ENCODE measurements at regions not wholly inside any gene's neighbourhood (a gene's known extent, or its start where the extent isn't known, plus 50 kb on each side); places are given as distances from the start of the nearest gene placed in this dataset.

GRCh38 chr15:29917600-29918597, 95.6 kb upstream of the TJP1 start (continued):
- no peak for TF ChIP-seq YY1 (IDR thresholded peaks at IDR 0.05; ENCODE audit: low read depth)
- no peak for TF ChIP-seq RFX5 (IDR thresholded peaks at IDR 0.05; ENCODE audit: low read length)
- TF ChIP-seq PBX3 (IDR thresholded peaks at IDR 0.05), result no peak

DNA sequence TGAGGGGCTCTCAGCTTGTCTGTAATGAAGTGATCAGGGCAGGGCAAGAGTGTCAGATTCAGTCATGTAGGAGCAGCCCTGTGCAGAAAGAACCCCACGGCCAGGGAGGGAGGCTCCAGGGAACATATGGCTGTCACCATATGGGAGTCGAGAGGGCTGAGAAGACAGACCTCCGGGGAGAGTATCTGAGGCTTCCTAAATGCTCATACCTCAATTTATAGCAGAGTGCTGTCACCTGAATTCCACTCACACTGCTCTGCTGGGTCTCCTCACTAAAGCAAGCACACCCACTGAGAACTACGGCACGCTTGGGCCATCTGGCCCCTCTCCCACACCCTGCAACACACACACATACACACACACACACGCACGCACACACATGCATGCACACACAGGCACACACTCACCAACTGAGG, 92.3 kb upstream of the TJP1 start:
- ChIA-PET POLR2A (no interaction called here), CTCF (interaction anchor here (2.6 kb wide), 1 partner anchor 12 kb away, joined by 13 read pairs; no protein-coding TSS in a partner anchor)
- no peak overlapping the region for H3K4me2 ChIP-seq
- H3K36me3 ChIP-seq (replicated peaks in 1 of 2; ENCODE audit: control insufficient read depth in 1 of 2, insufficient read depth in 2 of 2, low read length in 1 of 2), result no peaks in the 10 kb centered on the region
- no peak for TF ChIP-seq RCOR1 (IDR thresholded peaks at IDR 0.05; ENCODE audit: low read length)
- H3K4me3 ChIP-seq (ENCODE audit: low read depth in 2 of 2, low read length in 1 of 2), result no peak overlapping the region
- H3K9me2 ChIP-seq, result no peaks in the 10 kb centered on the region
- no peak for DNase-seq
- no peak overlapping the region for H2AFZ ChIP-seq (ENCODE audit: low read depth)
- H3K27me3 ChIP-seq (ENCODE audit: insufficient read depth), result no peaks in the 10 kb centered on the region
- no peaks in the 10 kb centered on the region; a peak in 1 of 4 replicates for H3K4me1 ChIP-seq (ENCODE audit: control insufficient read depth in 1 of 2, insufficient read depth in 2 of 2, low read depth in 1 of 2, low read length in 1 of 2)
- no peaks in the 10 kb centered on the region for H4K20me1 ChIP-seq (ENCODE audit: insufficient read depth)
- WGBS (ENCODE audit: low lambda C conversion rate), result 75% methylated on average over 6 of the region's 7 CpGs
- no peak overlapping the region for H3K9ac ChIP-seq
- H3K79me2 ChIP-seq (ENCODE audit: insufficient read depth), result no peaks in the 10 kb centered on the region
- no peaks in the 10 kb centered on the region for H3F3A ChIP-seq (replicated peaks; ENCODE audit: insufficient read depth)
- H3K27ac ChIP-seq (ENCODE audit: low read depth in 2 of 2, low read length in 1 of 2), result no peak overlapping the region
- H3K9me3 ChIP-seq, result no peaks in the 10 kb centered on the region

DNA sequence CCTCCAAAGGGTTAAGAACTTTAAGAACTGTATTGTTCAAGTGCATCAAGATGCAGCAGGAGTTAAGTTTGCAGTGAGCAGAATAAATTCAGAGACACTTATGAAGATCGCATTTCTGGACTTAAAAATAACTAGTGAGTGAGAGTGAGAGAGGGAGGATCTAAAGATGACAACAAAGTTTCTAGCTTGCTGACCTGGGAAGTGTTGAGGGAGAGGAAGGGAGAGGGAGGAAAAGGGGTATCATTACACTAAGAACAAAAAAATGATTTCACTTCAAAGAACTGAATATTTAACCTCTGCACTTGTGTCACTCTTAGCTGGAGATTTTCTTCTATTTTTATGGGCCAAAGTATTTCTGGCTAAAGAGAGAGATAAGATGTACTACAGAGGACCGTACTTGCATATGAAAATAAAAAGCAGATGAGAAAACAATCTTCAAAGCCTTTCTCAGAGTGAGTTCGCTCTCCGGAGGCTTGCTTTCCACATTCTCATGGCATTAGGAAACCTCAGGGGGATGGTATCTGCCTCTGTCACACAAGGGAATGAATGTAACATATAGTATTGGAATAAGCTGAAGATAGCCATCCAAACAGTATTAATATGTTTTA, 91.4 kb upstream of the TJP1 start:
- no peaks in the 10 kb centered on the region for H3K27me3 ChIP-seq (ENCODE audit: insufficient read depth)
- no peak overlapping the region for H3K4me2 ChIP-seq
- H3F3A ChIP-seq (replicated peaks; ENCODE audit: insufficient read depth), result no peaks in the 10 kb centered on the region
- WGBS (ENCODE audit: low lambda C conversion rate), result 52% methylated on average over 4 of the region's 4 CpGs
- no peaks in the 10 kb centered on the region for H3K36me3 ChIP-seq (replicated peaks in 1 of 2; ENCODE audit: control insufficient read depth in 1 of 2, insufficient read depth in 2 of 2, low read length in 1 of 2)
- H3K4me3 ChIP-seq (ENCODE audit: low read depth in 2 of 2, low read length in 1 of 2), result no peak overlapping the region
- POLR2A ChIA-PET, result no interaction called here
- TF ChIP-seq POLR2AphosphoS5 (IDR thresholded peaks at IDR 0.05; ENCODE audit: low read depth, low read length), result no peak
- no peak for TF ChIP-seq FOXM1 (IDR thresholded peaks at IDR 0.05; ENCODE audit: low read depth)
- TF ChIP-seq GATA2 (CRISPR knock-in tag; IDR thresholded peaks at IDR 0.05), result no peak
- no peak for TF ChIP-seq MEF2A (IDR thresholded peaks at IDR 0.05; ENCODE audit: borderline replicate concordance, low read depth)
- no peak for TF ChIP-seq IRF3 (IDR thresholded peaks at IDR 0.05; ENCODE audit: low read depth, low read length)
- TF ChIP-seq SMC3 (IDR thresholded peaks at IDR 0.05; ENCODE audit: low read depth, low read length), result no peak
- no peak for TF ChIP-seq TCF12 (IDR thresholded peaks at IDR 0.05)
- TF ChIP-seq EP300 (IDR thresholded peaks at IDR 0.05; ENCODE audit: borderline replicate concordance in 1 of 2, low read depth in 1 of 2, low read length in 1 of 2), result no peak
- TF ChIP-seq CHD2 (IDR thresholded peaks at IDR 0.05; ENCODE audit: low read length, partially characterized antibody), result no peak
- no peak for TF ChIP-seq RFX5 (IDR thresholded peaks at IDR 0.05; ENCODE audit: low read length)
- TF ChIP-seq GABPA (IDR thresholded peaks at IDR 0.05; ENCODE audit: low read depth), result no peak
- H3K27ac ChIP-seq (ENCODE audit: low read depth in 2 of 2, low read length in 1 of 2), result no peak overlapping the region
- no peak overlapping the region for H3K9ac ChIP-seq
- H3K79me2 ChIP-seq (ENCODE audit: insufficient read depth), result no peaks in the 10 kb centered on the region
- no peak for DNase-seq
- no peaks in the 10 kb centered on the region for H4K20me1 ChIP-seq (ENCODE audit: insufficient read depth)
- no peaks in the 10 kb centered on the region; a peak in 1 of 4 replicates for H3K4me1 ChIP-seq (ENCODE audit: control insufficient read depth in 1 of 2, insufficient read depth in 2 of 2, low read depth in 1 of 2, low read length in 1 of 2)
- H3K9me2 ChIP-seq, result no peaks in the 10 kb centered on the region
- CTCF ChIA-PET, result interaction anchor here (2.6 kb wide), 1 partner anchor 12 kb away, joined by 13 read pairs; no protein-coding TSS in a partner anchor
- H2AFZ ChIP-seq (ENCODE audit: low read depth), result no peak overlapping the region
- H3K9me3 ChIP-seq, result no peaks in the 10 kb centered on the region
